A172 (cell line): ENCODE measurements at regions not wholly inside any gene's neighbourhood (a gene's known extent, or its start where the extent isn't known, plus 50 kb on each side); places are given as distances from the start of the nearest gene placed in this dataset.
"Not testable (repeated sequence)": the region's sequence is repeated elsewhere in the genome, so short reads cannot be mapped to it uniquely, and the experiment has no call there.

Experiments used
- DNase-seq: peaks from one replicate; pipeline ENCODE4 v3.0.0-alpha.2; 2015; ENCODE audit warnings: low spot score

DNA sequence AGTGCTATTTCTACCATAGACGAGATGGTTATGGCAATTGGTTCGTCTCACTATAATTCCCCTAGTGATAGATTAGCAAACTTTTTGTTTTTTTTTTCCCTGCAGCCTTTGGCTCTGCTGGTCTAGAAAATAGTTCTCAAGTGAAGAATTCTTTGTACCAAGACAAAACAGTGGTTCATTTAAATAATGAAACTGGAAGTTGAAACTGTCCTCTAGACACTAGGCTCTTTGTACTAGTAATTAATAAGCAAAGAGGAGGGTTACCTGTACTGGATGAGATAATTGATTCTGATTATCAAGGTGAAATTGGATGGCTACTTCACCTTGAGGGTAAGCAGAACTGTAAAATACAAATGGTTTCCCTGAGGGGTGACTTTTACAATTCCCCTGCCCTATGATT, 156.9 kb upstream of the DCC start:
- DNase-seq, result no peak

DNA sequence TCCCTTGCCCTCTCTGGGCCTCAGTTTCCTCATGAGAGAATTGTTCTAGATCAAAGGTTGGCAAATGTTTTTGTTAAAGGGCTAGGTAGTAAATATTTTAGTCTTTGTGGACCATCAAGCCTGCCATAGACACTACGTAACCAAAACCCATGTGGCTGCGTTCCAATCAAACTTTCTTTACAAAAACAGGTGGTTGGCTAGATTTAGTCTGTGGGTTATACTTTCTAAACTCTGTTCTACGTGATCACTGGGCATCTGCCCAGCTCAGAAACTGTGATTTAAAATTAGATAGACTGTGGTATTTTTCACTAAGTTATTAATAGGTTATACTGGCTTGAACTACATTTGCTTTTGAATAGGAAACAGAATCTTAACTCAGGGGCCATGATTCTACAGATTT, 149.8 kb upstream of the DCC start:
- DNase-seq, result no peak

- no peak for DNase-seq
Measured at GRCh38 chr18:52190631-52191030, 149.4 kb upstream of the DCC start.

DNA sequence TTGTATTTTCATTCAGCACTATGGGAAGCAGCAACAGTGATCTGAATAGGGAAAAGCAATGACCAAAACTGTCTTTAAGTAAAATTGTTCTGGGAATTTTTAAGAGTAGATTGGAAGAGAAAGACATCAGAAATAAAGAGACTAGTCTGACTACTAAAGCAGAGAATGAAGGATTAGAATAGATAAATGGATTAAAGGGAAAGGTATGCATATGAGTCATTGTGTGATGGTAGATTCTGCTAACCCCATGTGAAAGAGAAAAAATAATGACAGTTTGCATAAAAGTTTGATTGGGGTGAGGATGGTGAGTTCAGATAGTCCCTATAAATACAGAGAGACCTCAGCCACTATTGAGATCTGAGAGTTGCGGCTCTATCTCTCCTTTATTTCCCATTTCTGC, 139.6 kb upstream of the DCC start:
- DNase-seq, result no peak

DNA sequence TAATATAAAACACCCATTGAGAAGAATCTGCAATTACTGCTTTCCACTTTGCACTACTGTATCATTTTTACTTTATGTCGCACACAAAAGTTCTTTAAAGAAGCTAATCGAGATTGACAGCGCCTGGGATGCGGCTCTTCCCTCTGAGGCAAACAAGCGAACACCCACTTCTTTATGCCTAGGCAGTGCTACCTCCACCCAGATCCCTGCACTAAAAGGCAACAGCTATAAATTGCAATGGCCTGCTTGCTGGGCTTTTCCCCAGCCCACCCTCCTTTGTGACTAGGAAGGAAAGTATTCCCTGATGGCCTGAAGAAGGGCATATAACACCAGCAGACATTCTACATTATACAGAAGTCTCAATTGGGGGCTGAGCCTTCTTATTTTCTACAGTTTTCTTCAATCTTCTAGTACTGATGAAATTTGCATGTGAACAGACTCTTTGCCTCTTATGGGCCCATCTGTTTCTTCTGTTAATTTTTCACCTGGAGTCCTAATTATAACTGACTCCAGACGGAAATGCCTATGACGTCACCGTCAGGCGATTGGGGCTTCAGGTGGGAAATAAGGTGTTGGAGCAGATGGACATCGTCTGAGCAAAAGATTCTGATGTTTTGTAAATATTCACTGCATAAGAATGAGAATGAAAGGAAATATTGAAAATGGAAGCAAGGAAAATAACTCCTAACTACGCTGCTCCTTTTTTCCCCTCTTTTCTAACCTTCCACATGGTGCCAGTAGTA, 138.9 kb upstream of the DCC start:
- DNase-seq, result no peak

GRCh38 chr18:52208646-52209045, 131.4 kb upstream of the DCC start:
- no peak for DNase-seq

DNA sequence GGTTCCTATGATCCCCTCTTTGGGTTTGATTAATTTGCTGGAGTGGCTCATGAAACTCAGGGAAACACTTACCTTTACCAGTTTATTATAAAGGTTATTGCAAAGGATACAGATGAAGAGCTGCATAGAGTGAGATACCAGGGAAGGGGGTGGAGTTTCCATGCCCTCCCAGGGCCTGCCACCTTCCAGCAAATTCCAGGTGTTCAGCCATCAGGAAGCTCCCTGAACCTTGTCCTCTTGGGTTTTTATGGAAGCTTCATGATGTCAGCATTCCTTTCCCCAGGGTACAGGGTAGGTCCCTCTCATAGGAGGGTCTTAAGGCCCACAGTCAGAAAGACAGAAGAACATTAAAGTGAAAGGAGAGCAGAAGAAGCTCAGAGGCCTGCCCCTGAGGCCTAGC, 123.9 kb upstream of the DCC start:
- no peak for DNase-seq

GRCh38 chr18:52216666-52217065, 123.3 kb upstream of the DCC start:
- DNase-seq, result no peak

DNA sequence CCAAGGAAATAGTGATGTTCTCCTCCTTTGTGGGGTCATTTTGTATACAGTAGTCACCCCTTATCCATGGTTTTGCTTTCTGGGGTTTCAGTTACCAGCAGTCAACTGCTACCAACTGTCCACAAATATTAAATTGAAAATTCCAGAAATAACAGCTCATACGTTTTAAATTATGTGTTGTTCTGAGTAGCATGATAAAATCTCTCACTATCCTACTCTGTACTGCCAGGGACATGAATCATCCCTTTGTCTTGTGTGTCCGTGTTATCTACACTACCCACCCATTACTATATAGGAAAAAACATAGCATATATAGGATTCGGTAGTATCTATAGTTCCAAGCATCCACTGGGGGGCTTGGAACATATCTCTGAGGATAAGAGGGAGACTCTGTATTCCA, 120.9 kb upstream of the DCC start:
- DNase-seq, result no peak

DNA sequence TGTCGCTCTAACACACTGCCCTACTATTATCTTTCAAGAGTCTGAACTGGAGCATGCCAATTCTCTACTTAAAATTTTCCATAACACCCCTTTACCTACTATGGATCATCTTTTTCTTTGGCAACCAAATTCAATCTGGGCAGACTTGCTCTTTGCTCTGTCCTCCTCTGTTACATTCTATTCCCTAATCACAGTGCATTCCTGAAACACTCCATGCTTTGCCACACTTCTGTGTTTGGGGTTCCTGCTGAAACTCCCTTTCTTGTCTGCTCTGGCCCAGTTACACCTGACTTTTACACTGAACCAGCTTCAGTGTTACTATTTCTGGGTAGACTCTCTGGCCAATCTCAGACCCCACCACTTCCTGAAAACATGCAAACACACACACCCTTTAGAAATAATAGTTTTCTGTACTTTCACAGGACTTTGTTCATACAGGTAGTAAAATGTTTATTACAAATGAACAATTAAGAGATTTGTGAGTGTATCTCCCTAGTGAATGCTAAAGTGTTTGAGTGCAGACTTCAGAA, 119.9 kb upstream of the DCC start:
- no peak for DNase-seq

- no peak for DNase-seq
Measured at GRCh38 chr18:52222211-52222610, 117.8 kb upstream of the DCC start.

GRCh38 chr18:52227536-52227935, 112.5 kb upstream of the DCC start:
- no peak for DNase-seq

DNA sequence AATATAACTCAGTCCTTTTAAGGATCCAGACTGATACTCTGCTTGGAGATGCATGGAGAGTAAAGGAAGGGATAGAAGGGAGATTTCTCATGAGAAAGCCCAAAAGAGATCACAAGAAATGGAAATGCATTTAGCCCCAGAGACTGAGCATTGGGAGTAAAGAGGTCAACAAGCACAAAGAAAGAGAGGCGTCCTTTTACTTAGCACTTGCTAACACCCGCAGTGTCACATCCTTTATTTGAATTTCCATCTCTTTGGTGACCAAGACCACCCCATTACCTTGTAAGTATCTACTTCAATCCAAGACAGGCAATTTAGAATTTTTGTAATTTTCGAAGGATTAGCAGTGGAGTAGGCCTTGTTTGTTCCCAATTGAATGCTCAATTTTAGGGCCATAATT, 111.8 kb upstream of the DCC start:
- DNase-seq, result no peak

DNA sequence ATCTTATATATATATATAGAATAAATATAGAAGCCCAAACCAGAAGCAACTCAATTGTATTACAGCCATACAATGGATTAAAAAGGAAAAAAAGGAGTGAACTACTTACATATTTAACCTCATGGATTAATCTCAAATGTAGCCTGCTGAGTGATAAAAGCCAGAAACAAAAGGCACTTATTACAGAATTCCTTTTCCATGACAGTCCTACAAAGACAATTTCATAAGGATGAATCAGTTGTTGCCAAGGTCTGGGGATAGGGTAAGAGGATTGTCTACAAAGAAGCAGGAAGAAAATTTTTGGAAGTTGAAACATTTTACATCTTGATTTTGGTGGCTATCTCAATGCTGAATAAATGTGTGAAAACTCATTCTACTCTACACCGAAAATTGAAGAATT, 103.9 kb upstream of the DCC start:
- DNase-seq, result peak; percentile 12

DNA sequence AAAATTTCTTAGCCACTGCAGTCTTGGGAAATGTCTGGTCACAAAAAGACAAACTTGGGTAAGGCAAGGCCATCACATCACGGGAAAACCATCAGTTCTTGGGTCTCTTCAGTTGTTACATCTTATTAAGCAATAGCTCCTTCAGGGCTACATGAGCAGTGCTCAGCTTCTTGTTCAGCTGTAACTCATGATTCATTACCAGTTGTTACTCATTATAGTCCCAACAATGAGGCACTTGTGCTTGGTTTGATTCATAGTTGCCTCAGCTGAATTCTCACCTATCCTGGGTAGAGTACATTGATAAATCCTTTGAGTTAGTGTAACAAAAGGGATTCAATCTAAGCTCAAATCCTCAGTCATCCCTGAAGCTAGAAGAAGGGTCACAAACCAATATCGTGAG, 102.4 kb upstream of the DCC start:
- DNase-seq, result peak; percentile 41

DNA sequence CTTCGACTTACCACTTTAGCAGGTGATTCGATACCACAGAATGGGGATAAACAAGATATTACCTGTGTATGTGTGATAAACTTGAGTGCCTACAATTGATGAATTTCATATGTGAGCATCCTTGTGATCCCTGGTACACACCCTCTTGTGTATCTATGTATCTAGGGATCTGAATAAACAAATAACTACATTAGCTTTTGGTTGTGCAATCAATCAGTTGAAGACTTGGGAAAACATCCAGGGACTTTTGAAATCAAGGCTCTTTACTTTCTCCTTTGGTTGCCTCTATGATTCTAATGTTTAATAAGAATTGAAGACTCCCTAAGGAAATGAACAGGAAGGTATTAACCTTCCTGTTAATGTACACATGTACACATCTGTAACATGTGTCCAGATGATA, 97.3 kb upstream of the DCC start:
- no peak for DNase-seq

DNA sequence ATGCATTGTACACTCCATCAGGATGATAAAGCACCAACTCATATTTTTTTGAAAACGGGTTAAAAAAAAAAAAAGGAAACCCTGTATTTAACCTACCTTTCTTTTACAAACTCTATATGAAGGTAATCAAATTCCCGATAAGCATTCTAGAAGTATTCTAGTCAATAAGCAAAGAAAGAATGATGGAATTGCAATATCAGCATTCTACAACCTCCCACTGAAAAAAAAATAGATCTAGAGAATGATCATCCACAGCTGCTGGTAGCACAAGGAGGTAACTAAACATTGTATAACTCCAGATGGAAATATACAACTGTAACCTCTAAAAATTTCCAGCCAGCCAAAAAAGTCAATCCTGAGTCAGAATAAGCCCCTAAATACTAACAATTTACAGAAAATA, 95.3 kb upstream of the DCC start:
- no peak for DNase-seq

DNA sequence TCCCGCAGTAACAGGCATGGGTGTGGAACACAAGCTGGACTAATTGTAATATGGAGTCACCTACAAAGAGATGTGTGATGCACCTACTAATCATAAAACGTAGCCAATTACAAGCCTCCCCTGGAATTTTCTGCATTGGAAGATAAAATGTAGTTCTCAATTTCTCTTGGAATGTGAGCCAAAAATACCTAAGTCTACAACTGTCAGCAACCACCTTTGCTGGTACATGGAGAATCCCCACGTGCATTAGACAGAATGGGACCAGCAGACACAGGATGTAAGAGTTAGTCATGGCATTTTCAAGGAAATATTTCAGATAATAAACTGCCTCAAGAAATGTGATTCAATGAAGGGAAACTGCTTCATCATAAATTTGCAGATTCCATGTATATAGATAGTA, 85.6 kb upstream of the DCC start:
- no peak for DNase-seq

DNA sequence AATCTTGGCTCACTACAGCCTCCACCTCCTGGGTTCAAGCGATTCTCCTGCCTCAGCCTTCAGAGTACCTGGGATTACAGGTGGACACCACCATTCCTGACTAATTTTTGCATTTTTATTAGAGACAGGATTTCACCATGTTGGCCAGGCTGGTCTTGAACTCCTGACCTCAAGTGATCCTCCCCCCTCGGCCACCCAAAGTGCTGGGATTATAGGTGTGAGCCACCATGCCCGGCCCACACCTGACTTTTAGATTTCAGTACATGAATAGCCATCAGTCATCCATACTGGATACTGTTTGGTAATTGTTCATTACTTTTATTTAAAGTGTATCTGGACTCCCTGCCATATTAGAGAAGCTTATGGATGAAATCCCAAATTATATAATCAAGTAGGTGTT, 82.6 kb upstream of the DCC start:
- not testable (repeated sequence) for DNase-seq

DNA sequence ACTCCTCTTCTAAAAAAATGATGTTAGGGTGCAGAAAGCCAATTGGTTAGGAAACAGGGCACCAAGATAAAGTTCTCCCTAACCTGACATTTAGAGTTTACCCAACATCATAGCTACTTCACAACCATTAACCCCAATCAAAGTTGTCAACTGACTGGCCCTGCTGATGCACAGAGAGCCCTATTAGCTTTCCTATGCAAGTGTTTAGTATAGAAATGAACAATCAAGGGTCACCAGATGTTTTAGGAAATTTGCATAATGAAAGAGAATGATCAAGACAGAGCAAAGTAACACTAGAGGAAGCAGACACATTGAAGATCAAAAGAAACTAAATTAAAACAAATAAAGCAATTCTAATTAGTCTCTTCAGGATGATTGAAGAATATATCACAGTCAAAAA, 64.2 kb upstream of the DCC start:
- DNase-seq, result no peak

GRCh38 chr18:52277785-52278184, 62.2 kb upstream of the DCC start:
- DNase-seq, result no peak

GRCh38 chr18:52278191-52278590, 61.8 kb upstream of the DCC start:
- DNase-seq, result no peak

DNA sequence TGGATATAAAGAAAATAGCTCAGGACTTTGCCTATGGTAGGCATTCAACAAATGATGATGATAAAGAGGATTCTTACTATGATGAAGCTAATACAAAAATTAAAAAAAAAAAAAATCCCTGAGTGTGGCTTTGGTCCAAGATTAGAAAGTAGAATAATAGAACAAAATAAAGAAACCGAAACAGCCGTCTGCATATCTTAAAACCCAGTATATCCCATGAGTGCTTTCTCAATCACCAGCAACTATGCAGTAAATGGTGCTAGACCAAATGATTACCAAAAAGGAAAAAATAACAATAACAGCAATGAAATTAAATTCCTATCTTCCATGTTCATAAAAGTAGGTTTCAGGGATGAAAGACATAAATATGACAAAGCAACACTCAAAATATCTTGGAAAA, 59.3 kb upstream of the DCC start:
- DNase-seq, result no peak

GRCh38 chr18:52283927-52284326, 56.1 kb upstream of the DCC start:
- DNase-seq, result no peak
